ENCODE measurements at regions not wholly inside any gene's neighbourhood (a gene's known extent, or its start where the extent isn't known, plus 50 kb on each side); places are given as distances from the start of the nearest gene placed in this dataset.
"Not testable (repeated sequence)": the region's sequence is repeated elsewhere in the genome, so short reads cannot be mapped to it uniquely, and the experiment has no call there.

DNA sequence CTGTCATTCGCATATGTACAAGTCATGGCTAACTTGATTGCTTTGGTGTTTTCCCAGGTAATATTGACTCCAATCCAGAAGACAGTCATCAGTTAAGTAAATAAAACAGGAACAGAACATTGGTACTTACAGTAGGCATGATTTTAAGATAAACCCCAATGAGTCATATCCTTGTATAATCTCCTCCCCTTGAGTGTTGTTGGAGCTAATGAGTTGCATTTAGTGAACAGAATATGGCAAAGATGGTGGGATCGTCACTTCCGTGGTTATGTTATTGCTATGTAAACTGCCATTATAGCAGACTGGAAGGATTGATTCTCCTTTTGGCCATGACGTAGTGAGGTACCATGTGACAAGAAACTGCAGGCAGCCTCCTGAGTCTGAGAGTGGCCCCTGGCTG is 102.2 kb downstream of the TMX1 start:
- peak; percentile 48 for DNase-seq (ENCODE audit: low spot score)

DNA sequence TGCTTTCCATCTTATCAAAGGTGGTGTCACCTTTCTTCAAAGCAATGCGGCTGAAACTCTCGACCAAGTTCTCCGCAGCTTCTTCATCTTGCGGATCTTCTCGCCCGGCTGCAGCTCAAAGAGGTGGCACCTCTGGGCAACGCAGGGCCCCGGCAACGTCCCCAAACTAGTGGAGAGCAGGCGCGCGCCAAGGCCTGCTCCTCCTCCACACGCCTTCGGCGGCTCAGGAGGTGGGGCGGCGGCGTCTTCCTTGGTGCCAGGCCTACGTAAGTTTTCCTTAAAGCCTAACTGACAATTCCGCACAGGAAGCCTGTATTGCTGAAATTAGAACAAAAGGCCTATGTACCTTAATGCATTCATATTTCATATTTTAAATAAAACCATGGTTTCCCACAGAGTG is 112.0 kb downstream of the TMX1 start:
- no peak for DNase-seq (ENCODE audit: low spot score)

DNA sequence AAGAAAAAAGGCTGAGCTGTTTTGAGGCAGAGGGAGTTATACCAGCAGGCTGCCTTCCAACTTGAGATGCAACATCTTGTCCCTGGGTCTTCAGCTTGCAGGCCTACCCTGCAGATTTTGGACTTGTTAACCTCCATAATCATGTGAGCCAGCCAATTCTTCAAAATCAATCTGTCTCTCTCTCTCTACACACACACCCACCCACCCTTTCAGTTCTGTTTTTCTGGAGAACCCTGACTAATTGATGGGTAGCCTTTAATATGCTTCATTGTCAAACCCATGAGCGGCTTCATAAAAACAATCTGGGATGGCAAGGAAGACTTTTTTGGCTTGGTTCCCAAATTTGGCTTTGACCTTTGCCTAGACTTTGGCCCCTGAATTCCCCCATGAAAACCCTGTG is 113.9 kb downstream of the TMX1 start:
- DNase-seq (ENCODE audit: low spot score), result no peak

DNA sequence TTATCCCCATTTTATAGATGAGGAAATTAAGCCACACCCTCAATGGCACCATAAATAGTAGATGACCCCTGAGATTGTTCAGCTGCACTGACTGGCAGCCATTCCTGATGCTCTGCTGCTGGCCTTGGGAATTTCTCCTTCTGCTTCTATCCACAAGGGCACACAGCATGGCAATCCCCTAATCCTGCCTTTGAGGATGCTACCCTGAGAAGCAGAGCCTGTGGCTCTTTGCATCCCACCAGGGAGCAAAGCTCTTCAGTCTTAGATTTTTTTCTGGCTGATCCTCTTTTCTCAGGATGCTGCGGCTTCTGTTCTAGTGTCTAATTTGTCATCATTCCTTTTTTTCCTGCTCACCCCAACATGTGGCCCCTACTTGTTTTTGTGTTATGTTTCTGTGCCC is 114.8 kb downstream of the TMX1 start:
- no peak for DNase-seq (ENCODE audit: low spot score)

DNA sequence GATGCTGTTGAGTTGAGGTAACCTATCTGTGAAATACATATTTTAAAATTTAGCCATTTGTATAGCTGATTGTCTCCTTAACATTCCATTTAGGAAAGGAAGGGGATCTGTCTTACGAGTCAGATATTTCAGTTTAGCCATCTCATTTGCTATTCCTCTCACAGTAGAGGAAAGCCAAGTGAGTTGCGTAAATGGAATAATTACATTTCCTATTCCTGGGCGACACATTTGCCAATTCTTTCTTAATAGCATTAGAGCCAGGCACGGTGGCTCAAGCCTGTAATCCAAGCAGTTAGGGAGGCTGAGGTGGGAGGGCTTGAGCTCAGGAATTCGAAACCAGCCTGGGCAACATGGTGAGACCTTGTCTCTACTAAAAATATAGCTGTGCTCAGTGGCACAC is 116.3 kb downstream of the TMX1 start:
- DNase-seq (ENCODE audit: low spot score), result no peak

DNA sequence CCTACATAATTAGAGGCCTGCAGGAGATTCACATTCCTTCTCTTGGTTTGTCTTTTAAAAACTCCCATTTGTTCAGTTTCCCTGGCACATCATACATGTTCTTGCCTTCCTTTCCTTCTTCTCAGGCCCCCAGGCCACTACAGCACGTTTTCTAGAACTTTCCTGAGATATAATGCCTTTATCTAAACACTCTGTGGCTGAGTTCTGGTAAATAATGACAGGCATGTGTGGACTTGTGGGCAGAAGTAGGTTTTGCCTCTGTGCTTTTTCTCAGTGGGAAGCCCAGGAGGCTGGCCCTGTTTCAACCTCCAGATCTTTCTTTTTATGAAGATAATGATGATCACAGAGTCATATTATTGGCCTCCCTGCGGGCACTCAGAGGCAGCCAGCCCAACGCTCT is 117.2 kb downstream of the TMX1 start:
- DNase-seq (ENCODE audit: low spot score), result no peak

DNA sequence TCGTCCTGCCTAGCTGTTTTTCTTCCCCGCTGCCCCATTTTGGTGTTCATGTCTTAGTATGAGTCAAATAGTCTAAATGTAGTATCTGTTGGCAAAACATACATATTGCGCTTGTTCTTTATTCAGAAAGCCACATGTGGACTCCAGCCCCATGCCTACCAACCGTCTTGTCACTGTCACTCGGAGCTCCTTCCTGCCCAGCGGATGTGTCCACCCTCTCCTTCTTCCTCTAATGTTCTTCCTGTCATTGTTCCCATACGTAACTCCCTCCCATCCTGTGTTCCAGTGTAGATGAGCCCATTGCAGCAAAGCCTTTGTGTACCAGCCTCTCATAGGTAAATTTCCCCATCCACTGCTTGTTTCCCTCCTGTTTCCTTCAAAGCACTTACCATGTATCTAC is 120.5 kb downstream of the TMX1 start:
- no peak for DNase-seq (ENCODE audit: low spot score)

DNA sequence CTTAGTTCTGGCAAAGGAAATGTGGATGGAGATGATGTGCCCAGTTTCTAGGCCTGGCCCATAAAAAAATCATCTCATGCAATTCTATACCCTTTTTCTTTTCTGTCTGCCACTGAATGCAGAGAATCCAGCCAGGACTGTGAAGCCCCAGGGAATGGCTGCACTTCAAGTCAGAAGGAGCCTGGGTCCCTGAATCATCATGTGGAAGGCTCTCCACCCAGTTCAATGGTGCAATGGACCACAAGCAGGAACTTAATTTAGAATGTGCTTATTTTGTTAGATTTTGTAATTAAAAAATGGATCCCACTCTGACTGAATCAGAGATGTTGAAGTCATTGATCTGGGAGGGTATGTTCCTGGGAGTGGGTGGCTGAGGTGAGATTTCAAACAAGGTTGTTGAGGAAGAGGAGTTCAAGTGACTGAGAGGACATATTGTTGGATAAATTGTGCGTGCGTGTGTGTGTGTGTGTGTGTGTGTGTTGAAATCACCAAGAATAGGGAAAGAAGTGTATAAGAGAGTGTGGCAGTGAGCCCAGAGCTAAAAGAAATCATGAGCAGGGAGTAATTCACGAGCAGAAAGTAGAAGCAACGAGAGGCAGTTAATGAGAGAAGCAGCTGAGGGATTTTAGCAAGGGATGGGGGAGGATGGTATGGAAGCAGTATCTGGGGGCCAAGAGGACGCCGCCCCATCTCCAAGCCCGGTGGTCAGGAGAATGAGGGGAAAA is 125.4 kb downstream of the TMX1 start:
- DNase-seq (ENCODE audit: low spot score), result no peak

DNA sequence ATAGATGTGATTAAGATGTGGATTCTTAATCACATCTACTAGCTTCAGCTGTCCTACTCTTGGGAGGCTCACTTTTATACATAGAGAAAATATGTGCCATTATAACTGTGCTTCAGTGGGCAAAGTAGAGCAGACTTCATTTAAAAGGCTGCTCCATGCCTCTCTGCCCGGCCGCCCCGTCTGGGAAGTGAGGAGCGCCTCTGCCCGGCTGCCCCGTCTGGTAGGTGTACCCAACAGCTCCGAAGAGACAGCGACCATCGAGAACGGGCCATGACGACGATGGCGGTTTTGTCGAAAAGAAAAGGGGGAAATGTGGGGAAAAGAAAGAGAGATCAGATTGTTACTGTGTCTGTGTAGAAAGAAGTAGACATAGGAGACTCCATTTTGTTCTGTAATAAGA is 126.4 kb downstream of the TMX1 start:
- not testable (repeated sequence) for DNase-seq (ENCODE audit: low spot score)

DNA sequence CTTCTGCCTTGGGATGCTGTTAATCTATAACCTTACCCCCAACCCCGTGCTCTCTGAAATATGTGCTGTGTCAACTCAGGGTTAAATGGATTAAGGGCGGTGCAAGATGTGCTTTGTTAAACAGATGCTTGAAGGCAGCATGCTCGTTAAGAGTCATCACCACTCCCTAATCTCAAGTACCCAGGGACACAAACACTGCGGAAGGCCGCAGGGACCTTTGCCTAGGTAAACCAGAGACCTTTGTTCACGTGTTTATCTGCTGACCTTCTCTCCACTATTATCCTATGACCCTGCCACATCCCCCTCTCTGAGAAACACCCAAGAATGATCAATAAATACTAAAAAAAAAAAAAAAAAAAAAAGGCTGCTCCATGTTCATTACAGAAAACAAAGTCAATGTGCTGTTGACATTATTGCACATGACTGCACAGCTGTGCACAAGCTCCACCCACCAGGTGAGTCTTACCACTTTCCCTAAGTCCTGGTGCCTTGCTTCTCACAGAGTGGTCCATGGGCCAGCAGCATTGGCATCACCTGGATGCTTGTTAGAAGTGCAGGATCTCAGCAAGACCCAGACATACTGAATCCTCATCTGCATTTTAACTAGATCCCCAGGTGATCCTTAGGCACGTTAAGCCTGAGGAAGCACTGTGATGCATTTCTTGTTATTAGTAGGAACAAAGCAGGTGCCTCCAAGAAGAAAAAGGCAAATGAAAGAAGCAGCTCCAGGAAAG is 127.0 kb downstream of the TMX1 start:
- peak; percentile 1 for DNase-seq (ENCODE audit: low spot score)

DNA sequence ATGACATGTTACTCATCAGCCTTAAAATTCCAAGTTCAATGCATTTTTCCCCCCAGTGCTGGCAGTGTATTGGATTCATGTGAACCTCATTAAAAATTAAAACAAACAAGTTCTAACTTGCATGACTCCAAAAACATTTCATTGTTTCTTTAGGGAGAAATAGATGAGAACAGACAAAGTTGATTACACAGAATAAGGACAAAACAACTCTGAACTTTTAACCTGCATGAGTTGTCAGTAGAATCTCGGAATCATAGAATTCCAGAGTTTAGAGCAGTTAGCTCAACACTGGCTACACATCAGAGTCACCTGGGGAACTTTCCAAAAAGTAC is 127.5 kb downstream of the TMX1 start:
- DNase-seq (ENCODE audit: low spot score), result no peak

DNA sequence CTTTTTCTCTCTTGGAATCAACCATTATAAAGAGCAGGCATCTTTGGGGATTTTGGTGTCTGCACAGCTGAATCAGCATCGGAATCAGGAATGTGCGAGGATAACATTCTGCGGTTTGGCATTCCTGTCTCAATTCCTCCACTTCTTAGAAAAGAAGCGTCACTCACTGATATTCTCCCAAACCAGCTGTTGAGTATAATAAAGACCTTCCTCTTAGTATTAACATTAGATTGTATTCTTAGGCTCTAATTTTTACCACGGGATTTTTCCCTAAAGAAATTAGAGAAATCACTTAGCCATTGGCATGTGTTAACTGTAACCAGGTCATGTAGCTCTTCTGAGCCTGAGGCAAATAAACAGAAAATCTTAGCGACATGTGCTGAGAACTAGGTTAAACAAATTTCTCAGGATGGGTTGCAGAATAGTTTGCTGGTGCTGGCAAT is 128.7 kb downstream of the TMX1 start:
- DNase-seq (ENCODE audit: low spot score), result no peak

DNA sequence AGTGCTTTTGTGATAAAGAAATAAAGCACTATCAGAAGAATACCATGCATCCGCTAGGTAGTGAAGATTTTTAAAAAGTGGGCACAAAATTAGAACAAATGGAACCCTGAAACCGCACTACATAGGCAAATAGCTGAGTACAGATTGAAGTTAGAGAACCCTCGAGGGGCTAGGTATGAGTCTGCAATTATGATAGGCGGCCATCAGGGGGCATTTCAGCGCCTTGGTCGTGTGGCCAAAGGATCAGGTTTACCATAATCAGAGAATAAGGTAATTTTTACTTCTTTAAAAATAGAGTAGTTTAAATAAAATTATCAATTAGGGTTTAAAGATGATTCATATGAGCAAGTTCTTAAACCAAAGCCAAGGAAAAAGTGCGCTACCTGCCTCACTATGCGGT is 129.8 kb downstream of the TMX1 start:
- DNase-seq (ENCODE audit: low spot score), result peak; percentile 13

DNA sequence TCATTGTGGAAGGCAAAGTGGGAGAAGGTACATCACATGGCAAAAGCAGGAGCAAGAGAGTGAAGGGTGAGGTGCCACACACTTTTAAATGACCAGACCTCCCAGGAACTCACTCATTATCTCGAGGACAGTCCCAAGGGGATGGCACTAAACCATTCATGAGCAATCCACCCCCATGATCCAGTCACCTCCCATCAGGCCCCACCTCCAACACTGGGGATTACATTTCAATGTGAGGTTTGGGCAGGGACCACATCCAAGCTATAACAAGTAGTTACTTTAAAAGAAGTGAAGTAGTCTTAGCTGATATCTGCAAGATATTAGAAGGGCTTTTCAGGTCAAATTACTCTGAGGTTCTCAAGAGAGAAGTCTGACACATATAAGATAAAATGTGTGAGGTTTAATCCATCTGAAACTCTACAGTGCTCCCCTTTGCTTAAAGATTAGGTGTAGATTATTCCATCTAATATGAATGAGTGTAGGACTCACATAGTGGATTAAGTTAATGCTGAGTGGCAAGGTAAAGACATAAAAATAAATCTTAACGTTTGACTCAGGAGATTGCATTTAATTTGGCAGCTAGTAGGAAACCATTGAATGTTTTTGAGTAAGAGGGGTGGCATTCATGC is 130.8 kb downstream of the TMX1 start:
- no peak for DNase-seq (ENCODE audit: low spot score)

DNA sequence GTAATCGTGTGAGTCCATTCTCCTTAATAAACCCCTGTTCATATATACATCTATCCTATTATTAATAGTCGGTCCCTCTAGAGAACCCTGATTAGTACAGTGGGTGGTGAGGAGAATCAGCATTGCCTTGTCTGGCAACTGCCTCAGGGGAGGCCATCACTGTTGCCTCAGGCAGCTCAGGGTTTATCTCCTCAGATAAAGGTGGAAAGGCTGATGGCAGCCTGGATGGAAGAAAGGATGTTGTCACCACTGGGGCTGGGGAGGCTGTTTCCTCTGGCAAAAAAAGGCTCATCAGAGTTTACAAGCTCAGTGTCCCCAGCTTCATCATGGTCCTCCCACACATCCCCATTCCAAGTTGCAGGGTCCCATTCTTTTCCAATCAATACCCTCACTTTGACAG is 137.1 kb downstream of the TMX1 start:
- not testable (repeated sequence) for DNase-seq (ENCODE audit: low spot score)

DNA sequence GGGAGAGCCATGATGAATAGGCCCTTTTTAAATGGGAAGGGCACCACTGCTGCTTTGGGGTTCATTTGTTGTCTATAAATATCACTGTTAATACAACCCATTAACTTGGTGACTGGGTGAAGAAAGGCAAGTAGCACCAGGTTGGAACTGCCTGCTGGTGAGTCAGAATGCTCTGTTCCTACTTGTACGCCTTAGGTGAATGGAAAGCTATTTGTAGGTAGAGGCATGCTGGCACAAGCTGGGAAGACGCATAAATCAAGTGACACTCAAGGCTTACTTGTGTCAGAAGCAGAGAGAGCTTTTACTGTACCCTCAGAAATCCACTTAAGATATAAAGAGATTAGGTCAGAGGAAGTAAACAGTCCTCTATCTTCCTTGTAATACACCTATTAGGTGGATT is 142.5 kb downstream of the TMX1 start:
- no peak for DNase-seq (ENCODE audit: low spot score)

DNA sequence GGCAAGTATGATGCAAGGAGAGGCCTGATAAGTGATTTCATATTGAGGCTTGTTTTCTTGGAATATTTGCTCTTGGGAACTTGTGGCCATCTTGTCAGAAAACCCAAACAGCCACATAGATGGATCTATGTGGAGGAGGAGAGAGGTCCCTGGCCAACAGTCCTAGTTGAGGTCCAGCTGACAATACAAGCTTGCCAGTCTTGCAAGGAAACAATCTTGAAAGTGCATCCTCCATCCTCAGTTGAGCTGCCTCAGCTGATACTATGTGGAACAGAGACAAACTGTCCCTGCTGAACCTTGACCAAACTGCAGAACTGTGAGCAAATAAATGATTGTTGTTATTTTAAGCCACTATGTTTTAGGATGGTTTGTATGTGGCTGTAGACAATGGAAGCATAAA is 146.4 kb downstream of the TMX1 start:
- DNase-seq (ENCODE audit: low spot score), result no peak

DNA sequence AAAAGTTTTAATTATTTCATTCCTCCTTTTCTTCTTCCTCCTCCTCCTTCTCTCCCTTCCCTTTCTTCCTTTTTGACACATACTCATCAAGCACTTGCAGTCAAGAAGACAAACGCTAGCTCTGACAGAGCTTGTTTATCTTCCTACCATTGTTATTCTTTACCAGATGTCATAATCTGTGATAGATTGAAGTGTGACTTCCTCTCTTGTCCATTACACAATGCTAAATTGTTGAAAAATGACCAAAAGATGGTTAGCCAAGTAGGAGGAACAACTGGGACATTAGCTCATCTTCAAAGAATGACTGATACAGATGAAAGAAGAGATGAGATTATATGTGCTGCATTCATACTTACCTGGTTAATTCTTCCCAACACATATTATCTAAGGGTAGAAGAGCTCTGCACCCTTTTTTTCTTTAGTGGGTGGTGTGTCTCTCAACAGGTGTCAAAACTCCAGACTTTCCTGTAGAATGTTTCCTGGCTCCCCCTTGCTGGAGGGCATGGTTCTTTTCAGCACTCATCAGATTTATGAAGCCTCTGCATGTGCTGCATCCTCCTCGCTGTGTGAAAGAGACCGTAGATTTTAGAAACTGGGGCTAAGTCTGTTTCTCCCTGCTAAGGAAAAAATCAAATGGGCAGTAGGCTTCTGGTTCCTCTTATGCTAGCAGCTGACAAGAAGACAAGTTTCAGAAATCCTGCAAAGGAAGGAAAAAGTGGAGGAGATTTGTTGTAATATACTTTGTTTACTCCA is 147.1 kb downstream of the TMX1 start:
- no peak for DNase-seq (ENCODE audit: low spot score)

DNA sequence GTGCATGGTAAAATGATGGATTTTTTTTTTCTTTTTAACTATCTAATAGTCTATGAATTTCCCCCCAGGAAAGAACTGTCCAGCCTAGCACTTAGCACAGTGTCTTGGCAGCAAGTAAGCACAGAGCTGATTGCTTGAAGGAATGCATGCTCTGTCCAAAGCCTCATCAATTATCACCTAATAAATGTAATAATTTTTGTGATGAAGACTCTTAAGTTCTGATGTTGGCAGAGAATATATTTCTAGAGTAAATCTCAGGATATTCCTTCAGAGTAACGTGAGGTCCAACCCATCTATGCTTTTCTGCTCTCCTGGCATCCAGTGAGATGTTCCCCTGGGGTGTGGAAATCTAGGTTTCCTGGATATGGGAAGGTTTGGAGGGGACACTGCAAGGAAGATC is 152.4 kb downstream of the TMX1 start:
- DNase-seq (ENCODE audit: low spot score), result no peak

DNA sequence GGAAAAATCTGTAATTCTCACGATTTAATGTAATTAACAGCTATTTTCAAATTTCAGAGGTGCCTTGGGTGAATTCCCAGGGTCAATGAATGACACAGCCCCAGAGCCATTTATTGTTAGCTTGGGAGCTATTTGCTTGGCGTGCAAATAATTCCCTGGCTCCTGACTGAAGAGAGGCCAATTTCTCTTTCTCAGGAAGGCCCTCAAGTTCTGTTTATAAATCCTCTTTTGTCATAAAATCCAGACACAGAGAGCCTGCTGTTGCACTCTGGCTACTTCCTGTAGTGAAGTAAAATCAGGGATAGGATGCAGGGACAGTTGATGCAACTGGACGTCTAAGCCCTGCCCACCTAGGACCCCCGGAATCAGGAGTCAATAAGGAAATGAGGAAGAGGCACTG is 154.3 kb downstream of the TMX1 start:
- DNase-seq (ENCODE audit: low spot score), result no peak

DNA sequence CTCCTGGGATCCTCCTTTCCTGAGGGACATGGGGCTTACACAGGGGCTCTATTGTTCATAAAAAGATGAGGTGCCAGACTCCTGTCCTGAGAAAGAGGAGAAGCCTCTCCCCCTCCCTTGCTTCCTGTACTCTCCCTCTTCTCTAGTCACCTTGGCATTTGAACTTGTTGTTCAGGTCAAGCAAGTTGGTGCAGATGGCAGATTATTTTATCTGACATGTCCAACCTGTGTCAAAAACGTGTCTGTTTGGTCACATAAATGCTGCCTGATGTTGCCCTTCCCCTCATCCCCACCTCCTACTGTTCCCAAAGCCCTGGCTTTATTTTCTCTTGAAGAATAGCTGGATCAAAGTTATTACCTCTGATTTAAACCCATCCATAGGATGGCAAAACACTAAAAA is 154.8 kb downstream of the TMX1 start:
- DNase-seq (ENCODE audit: low spot score), result no peak

DNA sequence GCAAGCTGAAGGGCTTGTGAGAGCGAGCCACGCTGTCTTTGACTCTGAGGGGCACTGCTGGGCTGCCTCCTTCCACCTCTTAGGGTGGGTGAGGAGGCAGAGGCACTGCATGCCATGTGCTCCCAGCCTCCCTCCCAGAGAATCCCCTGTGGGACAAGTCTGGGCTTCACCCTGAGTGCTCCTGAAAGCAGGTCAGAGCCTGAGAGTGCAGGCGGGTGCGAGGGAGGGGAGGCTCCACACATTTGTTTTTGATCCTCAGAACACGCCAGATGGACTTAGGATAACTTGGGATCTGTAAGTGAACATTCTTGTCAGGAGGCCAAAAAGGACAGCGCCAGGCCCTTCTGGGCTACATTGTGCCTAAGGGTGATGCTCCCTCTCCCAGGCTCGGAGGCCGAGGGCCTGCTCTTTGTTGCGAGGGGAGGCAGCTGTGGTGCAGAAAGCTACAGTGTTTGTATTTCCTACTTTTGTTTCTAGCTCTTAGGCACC is 155.4 kb downstream of the TMX1 start:
- no peak for DNase-seq (ENCODE audit: low spot score)

Measured in HT-29 (cell line).